Keratinocyte (primary cell): ENCODE measurements at regions not wholly inside any gene's neighbourhood (a gene's known extent, or its start where the extent isn't known, plus 50 kb on each side); places are given as distances from the start of the nearest gene placed in this dataset.

Experiments
- DNase-seq: peaks from one replicate; pipeline ENCODE4 v3.0.0-alpha.2; 2011; ENCODE audit warnings: low read depth, missing footprints, low spot score
- FAIRE-seq: peaks from 2 replicates; lab custom pipeline; 2011; peaks lifted over from hg19 to GRCh38; lab: Jason Lieb, UNC
- H2AFZ ChIP-seq: 2 replicates; pipeline ENCODE4 v1.6.0; 2012; ENCODE audit warnings: low read length, control low read depth, inconsistent platforms; ENCODE audit not compliant: control insufficient read depth
- H3K27ac ChIP-seq: 2 replicates; pipeline ENCODE4 v1.5.1; 2011; ENCODE audit warnings: low read length; ENCODE audit not compliant: control insufficient read depth, insufficient read depth
- H3K27me3 ChIP-seq: 3 replicates; pipeline ENCODE4 v1.6.0; 2011; ENCODE audit warnings: low read length; ENCODE audit not compliant: control insufficient read depth, insufficient read depth; ENCODE audit errors: extremely low read depth
- H3K36me3 ChIP-seq, 2 experiments: 2 replicates in 1 of 2; 3 replicates in 1 of 2; pipeline ENCODE4 v1.5.1; 2011; ENCODE audit warnings: low read length in 2 of 2, mild to moderate bottlenecking in 1 of 2; ENCODE audit not compliant: control insufficient read depth in 2 of 2, insufficient read depth in 2 of 2; ENCODE audit errors: extremely low read depth in 1 of 2
- H3K4me1 ChIP-seq: 3 replicates; pipeline ENCODE4 v1.5.1; 2011; ENCODE audit warnings: low read length; ENCODE audit not compliant: control insufficient read depth, insufficient read depth; ENCODE audit errors: extremely low read depth
- H3K4me2 ChIP-seq: 3 replicates; pipeline ENCODE4 v1.6.0; 2011; ENCODE audit warnings: low read depth, low read length; ENCODE audit not compliant: control insufficient read depth, insufficient read depth; ENCODE audit errors: extremely low read depth
- H3K4me3 ChIP-seq, 3 experiments: fragments of 200-600 bp in 1 of 3; sonication (generic) in 1 of 3; 2 replicates in 2 of 3; 3 replicates in 1 of 3; pipeline ENCODE4 v1.5.1; 2011 to 2016; ENCODE audit warnings: low read length in 3 of 3, mild to moderate bottlenecking in 3 of 3, control low read depth in 2 of 3, inconsistent platforms in 1 of 3, low read depth in 1 of 3, mixed read lengths in 1 of 3, mixed run types in 1 of 3, moderate library complexity in 1 of 3; ENCODE audit not compliant: control insufficient read depth in 2 of 3, insufficient read depth in 2 of 3; ENCODE audit errors: extremely low read depth in 1 of 3
- H3K79me2 ChIP-seq: 2 replicates; pipeline ENCODE4 v1.6.0; 2012; ENCODE audit warnings: low read length; ENCODE audit not compliant: control insufficient read depth, insufficient read depth
- H3K9ac ChIP-seq: 3 replicates; pipeline ENCODE4 v1.6.0; 2011; ENCODE audit warnings: low read length; ENCODE audit not compliant: control insufficient read depth, insufficient read depth; ENCODE audit errors: extremely low read depth
- H3K9me1 ChIP-seq: 3 replicates; pipeline ENCODE4 v1.6.0; 2011; ENCODE audit warnings: low read length; ENCODE audit not compliant: control insufficient read depth, insufficient read depth; ENCODE audit errors: extremely low read depth
- H3K9me3 ChIP-seq: 2 replicates; pipeline ENCODE4 v1.5.1; 2012; ENCODE audit warnings: low read depth, low read length; ENCODE audit not compliant: control insufficient read depth
- H4K20me1 ChIP-seq: 3 replicates; pipeline ENCODE4 v1.6.0; 2011; ENCODE audit warnings: low read length; ENCODE audit not compliant: control insufficient read depth, insufficient read depth; ENCODE audit errors: extremely low read depth
- EZH2 ChIP-seq: IDR thresholded peaks from one replicate; pipeline ENCODE4 v1.6.1; 2012; ENCODE audit warnings: inconsistent platforms, mild to moderate bottlenecking, low read length, moderate library complexity
- dilution Hi-C: fragments of 300-500 bp; cut with MboI; formaldehyde crosslinking; loops from one replicate; pipeline ENCODE4 v1.7.0; 2020; ENCODE audit warnings: low sequenced_read_pairs; ENCODE audit not compliant: extremely low pct_ligation_motif_present
- TF ChIP-seq, protein P1 (sequence below), 3 experiments: IDR thresholded peaks in 1 of 3; conservative IDR thresholded peaks in 1 of 3; optimal IDR thresholded peaks in 1 of 3; 2 replicates in 2 of 3; 3 replicates in 1 of 3; pipeline versions ENCODE3 to v1.5.1; 2011; ENCODE audit warnings: low read length in 3 of 3, mild to moderate bottlenecking in 3 of 3, moderate library complexity in 2 of 3, control low read depth in 1 of 3, inconsistent platforms in 1 of 3; ENCODE audit not compliant: insufficient read depth in 2 of 3; ENCODE audit errors: extremely low read depth in 1 of 3

DNA sequence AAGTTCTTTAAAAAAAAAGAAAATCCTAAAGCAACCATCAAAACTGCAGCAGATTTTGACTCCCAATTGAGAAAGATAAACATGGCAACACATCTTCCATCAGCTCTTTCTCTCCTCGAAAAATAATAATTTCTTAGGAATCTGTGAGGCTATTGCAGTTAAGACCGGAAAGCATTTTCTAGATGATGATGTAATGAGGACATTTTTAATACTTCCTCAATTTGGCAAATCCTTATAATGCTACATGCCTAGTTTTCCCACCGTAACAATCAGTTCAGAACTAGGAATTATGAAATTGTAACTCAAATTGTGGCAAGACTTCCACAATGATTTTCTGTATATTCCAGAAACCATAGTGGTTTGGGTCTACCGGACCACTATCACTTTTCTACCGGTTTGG is 180.9 kb upstream of the PDE3A start:
- Histone ChIP-seq H3K9me3 (no peaks in the 10 kb centered on the region), H3K79me2 (no peaks in the 10 kb centered on the region), H4K20me1 (no peaks in the 10 kb centered on the region), H3K27me3 (no peaks in the 10 kb centered on the region), H3K36me3 (no peaks in the 10 kb centered on the region), H3K4me2 (no peak overlapping the region), H3K9ac (no peak overlapping the region), H3K27ac (no peak overlapping the region), H3K9me1 (no peaks in the 10 kb centered on the region), H3K4me3 (no peak overlapping the region), H2AFZ (no peak overlapping the region), H3K4me1 (no peaks in the 10 kb centered on the region)
- dilution Hi-C loops: no loop called here
- no peak for TF ChIP-seq EZH2
- TF ChIP-seq, protein P1, sequence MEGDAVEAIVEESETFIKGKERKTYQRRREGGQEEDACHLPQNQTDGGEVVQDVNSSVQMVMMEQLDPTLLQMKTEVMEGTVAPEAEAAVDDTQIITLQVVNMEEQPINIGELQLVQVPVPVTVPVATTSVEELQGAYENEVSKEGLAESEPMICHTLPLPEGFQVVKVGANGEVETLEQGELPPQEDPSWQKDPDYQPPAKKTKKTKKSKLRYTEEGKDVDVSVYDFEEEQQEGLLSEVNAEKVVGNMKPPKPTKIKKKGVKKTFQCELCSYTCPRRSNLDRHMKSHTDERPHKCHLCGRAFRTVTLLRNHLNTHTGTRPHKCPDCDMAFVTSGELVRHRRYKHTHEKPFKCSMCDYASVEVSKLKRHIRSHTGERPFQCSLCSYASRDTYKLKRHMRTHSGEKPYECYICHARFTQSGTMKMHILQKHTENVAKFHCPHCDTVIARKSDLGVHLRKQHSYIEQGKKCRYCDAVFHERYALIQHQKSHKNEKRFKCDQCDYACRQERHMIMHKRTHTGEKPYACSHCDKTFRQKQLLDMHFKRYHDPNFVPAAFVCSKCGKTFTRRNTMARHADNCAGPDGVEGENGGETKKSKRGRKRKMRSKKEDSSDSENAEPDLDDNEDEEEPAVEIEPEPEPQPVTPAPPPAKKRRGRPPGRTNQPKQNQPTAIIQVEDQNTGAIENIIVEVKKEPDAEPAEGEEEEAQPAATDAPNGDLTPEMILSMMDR (optimal IDR thresholded peaks at IDR 0.05 in 1 of 3, IDR thresholded peaks at IDR 0.05 in 1 of 3, conservative IDR thresholded peaks at IDR 0.05 in 1 of 3; ENCODE audit: extremely low read depth in 1 of 3, insufficient read depth in 2 of 3, low read length in 3 of 3): no peak
- DNase-seq (no peak), FAIRE-seq (no peak)

DNA sequence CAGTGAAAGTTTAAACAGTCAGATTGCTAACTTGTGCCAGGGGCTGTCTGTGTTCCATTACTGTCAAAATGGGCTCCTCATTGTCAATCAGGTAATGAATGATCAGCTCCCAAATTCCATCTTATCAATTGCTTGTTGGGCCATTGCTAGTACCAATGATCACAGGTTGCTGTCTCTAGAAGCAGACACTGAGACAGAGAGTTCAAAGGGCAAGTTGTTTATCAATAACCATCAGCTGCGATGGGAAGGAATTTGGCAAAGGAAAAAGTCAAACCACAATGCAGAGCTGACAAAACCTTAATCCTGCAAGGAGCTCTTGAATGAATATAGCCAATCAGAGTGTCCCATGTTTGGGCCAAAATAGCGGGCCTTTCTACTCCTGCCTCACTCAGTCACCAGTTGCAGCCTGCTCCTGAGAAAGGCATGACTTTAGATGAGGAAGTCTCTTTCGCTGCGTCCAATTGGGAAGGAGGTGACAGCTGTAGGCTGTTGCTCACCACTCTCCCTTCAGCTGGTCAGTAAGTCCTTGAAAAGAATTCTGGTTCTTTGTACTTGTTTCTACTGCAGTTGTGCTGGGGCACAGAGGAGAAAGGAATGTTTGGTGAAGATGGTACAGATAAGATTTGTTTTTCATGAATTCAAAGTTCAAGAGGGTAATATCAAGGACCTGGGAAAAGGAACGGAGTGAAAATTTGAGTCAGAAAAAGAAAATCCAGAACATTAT is 179.2 kb upstream of the PDE3A start:
- no peak overlapping the region for H3K27ac ChIP-seq
- no peaks in the 10 kb centered on the region for H3K36me3 ChIP-seq
- DNase-seq (no peak), FAIRE-seq (no peak)
- H3K4me3 ChIP-seq: no peak overlapping the region
- H3K9ac ChIP-seq: no peak overlapping the region
- H3K9me3 ChIP-seq: no peaks in the 10 kb centered on the region
- H4K20me1 ChIP-seq: no peaks in the 10 kb centered on the region
- no peaks in the 10 kb centered on the region for H3K9me1 ChIP-seq
- H3K4me1 ChIP-seq: no peaks in the 10 kb centered on the region
- H3K4me2 ChIP-seq: no peak overlapping the region
- dilution Hi-C loops: no loop called here
- H3K27me3 ChIP-seq: no peaks in the 10 kb centered on the region
- no peak overlapping the region for H2AFZ ChIP-seq
- TF ChIP-seq, protein P1 (optimal IDR thresholded peaks at IDR 0.05 in 1 of 3, IDR thresholded peaks at IDR 0.05 in 1 of 3, conservative IDR thresholded peaks at IDR 0.05 in 1 of 3; ENCODE audit: extremely low read depth in 1 of 3, insufficient read depth in 2 of 3, low read length in 3 of 3): no peak
- TF ChIP-seq EZH2: no peak
- H3K79me2 ChIP-seq: no peaks in the 10 kb centered on the region
